Calu3 (cell line): ENCODE measurements at regions not wholly inside any gene's neighbourhood (a gene's known extent, or its start where the extent isn't known, plus 50 kb on each side); places are given as distances from the start of the nearest gene placed in this dataset.

Experiments used
- BruUV-seq: library from RNA; stranded (reverse); fragments of 400-500 nt; replicated peaks from 2 replicates; lab custom pipeline; 2021; lab: Mats Ljungman, UMichigan
- CTCF ChIA-PET: fragments of 300-600 bp; sonication (Branson Sonifier 250); formaldehyde crosslinking; loops from one replicate; lab custom pipeline; 2022; ENCODE audit warnings: antibody characterized with exemption; lab: Charles Lee
- DNase-seq: peaks from one replicate; pipeline ENCODE4 v3.0.0; 2022
- H3K27ac Mint-ChIP-seq: one replicate; pipeline ENCODE4 v1.8.0; 2022; ENCODE audit warnings: mixed read lengths; ENCODE audit not compliant: unreplicated experiment
- H3K27me3 Mint-ChIP-seq: one replicate; pipeline ENCODE4 v1.8.0; 2022; ENCODE audit warnings: mixed read lengths; ENCODE audit not compliant: unreplicated experiment
- H3K36me3 Mint-ChIP-seq: one replicate; pipeline ENCODE4 v1.8.0; 2022; ENCODE audit warnings: mild to moderate bottlenecking, moderate library complexity, mixed read lengths; ENCODE audit not compliant: insufficient read depth, unreplicated experiment
- H3K4me1 Mint-ChIP-seq: one replicate; pipeline ENCODE4 v1.8.0; 2022; ENCODE audit warnings: mild to moderate bottlenecking, low read depth, mixed read lengths; ENCODE audit not compliant: unreplicated experiment
- H3K4me3 Mint-ChIP-seq: one replicate; pipeline ENCODE4 v1.8.0; 2022; ENCODE audit warnings: mild to moderate bottlenecking, low read depth, moderate library complexity, mixed read lengths; ENCODE audit not compliant: unreplicated experiment
- H3K9me3 Mint-ChIP-seq: one replicate; pipeline ENCODE4 v1.8.0; 2022; ENCODE audit warnings: low read depth, mixed read lengths; ENCODE audit not compliant: unreplicated experiment
- intact Hi-C: fragments of 100-400 bp; cut with micrococcal nuclease; formaldehyde crosslinking; loops from one replicate; pipeline ENCODE4 v1.10.0; 2022; ENCODE audit not compliant: unreplicated experiment
- TF ChIP-seq, protein P1 (sequence below): fragments of 200-600 bp; IDR thresholded peaks from one replicate; pipeline ENCODE4 v1.8.0; 2022; ENCODE audit warnings: antibody characterized with exemption; ENCODE audit not compliant: unreplicated experiment

- Mint-ChIP-seq H3K4me3 (no peak overlapping the region), H3K27me3 (no peaks in the 10 kb centered on the region), H3K4me1 (no peaks in the 10 kb centered on the region), H3K36me3 (no peaks in the 10 kb centered on the region), H3K9me3 (no peaks in the 10 kb centered on the region), H3K27ac (no peak overlapping the region)
- intact Hi-C loops = no loop called here
- TF ChIP-seq, protein P1, sequence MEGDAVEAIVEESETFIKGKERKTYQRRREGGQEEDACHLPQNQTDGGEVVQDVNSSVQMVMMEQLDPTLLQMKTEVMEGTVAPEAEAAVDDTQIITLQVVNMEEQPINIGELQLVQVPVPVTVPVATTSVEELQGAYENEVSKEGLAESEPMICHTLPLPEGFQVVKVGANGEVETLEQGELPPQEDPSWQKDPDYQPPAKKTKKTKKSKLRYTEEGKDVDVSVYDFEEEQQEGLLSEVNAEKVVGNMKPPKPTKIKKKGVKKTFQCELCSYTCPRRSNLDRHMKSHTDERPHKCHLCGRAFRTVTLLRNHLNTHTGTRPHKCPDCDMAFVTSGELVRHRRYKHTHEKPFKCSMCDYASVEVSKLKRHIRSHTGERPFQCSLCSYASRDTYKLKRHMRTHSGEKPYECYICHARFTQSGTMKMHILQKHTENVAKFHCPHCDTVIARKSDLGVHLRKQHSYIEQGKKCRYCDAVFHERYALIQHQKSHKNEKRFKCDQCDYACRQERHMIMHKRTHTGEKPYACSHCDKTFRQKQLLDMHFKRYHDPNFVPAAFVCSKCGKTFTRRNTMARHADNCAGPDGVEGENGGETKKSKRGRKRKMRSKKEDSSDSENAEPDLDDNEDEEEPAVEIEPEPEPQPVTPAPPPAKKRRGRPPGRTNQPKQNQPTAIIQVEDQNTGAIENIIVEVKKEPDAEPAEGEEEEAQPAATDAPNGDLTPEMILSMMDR = no peak
- DNase-seq = no peak
- BruUV-seq = no TSS peak
- CTCF ChIA-PET = no interaction called here
These were observed 2363.8 kb downstream of the PCDH9 start for GRCh38 chr13:64866331-64866730.

GRCh38 chr13:64855506-64855905 lies 2374.6 kb downstream of the PCDH9 start:
- Mint-ChIP-seq H3K4me3 (no peak overlapping the region), H3K36me3 (no peaks in the 10 kb centered on the region), H3K9me3 (no peaks in the 10 kb centered on the region), H3K27ac (no peak overlapping the region), H3K27me3 (no peaks in the 10 kb centered on the region), H3K4me1 (no peaks in the 10 kb centered on the region)
- intact Hi-C loops = no loop called here
- no peak for DNase-seq
- CTCF ChIA-PET = no interaction called here
- TF ChIP-seq, protein P1 = no peak
- no TSS peak for BruUV-seq

DNA sequence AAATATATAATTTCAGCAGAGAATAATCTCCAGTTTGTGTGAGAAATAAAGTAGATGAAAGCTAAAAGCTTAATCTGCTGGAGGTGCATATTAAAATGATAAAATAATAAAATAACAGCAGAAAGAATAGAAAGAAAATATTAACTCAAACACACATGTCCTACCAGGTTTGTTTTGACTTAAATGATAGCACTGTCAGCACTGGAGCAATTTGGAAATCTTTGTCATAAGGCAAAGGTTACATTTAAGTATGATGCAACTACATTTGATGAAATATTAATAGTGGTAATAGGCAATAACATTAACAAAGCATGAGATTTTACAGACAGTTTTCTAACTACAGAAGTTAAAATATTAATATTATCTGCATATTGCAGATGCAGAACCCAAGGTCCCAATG lies 2380.1 kb downstream of the PCDH9 start:
- no TSS peak for BruUV-seq
- CTCF ChIA-PET = no interaction called here
- TF ChIP-seq, protein P1 = no peak
- H3K36me3 Mint-ChIP-seq = no peaks in the 10 kb centered on the region
- no peak for DNase-seq
- intact Hi-C loops = no loop called here
- no peaks in the 10 kb centered on the region for H3K9me3 Mint-ChIP-seq
- no peak overlapping the region for H3K4me3 Mint-ChIP-seq
- no peaks in the 10 kb centered on the region for H3K27me3 Mint-ChIP-seq
- H3K4me1 Mint-ChIP-seq = no peaks in the 10 kb centered on the region
- no peak overlapping the region for H3K27ac Mint-ChIP-seq

- BruUV-seq = no TSS peak
- CTCF ChIA-PET = no interaction called here
- TF ChIP-seq, protein P1 = no peak
These were observed 2380.9 kb downstream of the PCDH9 start for GRCh38 chr13:64849196-64849595.

More at GRCh38 chr13:64849196-64849595, 2380.9 kb downstream of the PCDH9 start:
- no peaks in the 10 kb centered on the region for H3K27me3 Mint-ChIP-seq
- H3K9me3 Mint-ChIP-seq = no peaks in the 10 kb centered on the region
- no peak overlapping the region for H3K27ac Mint-ChIP-seq
- no peak for DNase-seq
- no peaks in the 10 kb centered on the region for H3K4me1 Mint-ChIP-seq
- no peak overlapping the region for H3K4me3 Mint-ChIP-seq
- intact Hi-C loops = no loop called here
- H3K36me3 Mint-ChIP-seq = no peaks in the 10 kb centered on the region
